ENCODE measurements at regions not wholly inside any gene's neighbourhood (a gene's known extent, or its start where the extent isn't known, plus 50 kb on each side); places are given as distances from the start of the nearest gene placed in this dataset.

- TF ChIP-seq CTCF (IDR thresholded peaks at IDR 0.05; ENCODE audit: insufficient read depth, low read depth, low read length) (no peak), EZH2 (IDR thresholded peaks at IDR 0.05; ENCODE audit: insufficient read depth, low read length) (no peak)
Observed at GRCh38 chr7:25704413-25704812, 447.6 kb upstream of the NFE2L3 start.

Measured in astrocyte (in vitro differentiated cells and primary cell).